Spleen (tissue), 7 donors: ENCODE measurements at regions not wholly inside any gene's neighbourhood (a gene's known extent, or its start where the extent isn't known, plus 50 kb on each side); places are given as distances from the start of the nearest gene placed in this dataset.

Experiments used
- CTCF ChIP-seq, 11 experiments: fragments of 200-600 bp in 7 of 11; fragments of 450-650 bp in 4 of 11; sonication (generic) in 4 of 11; IDR thresholded peaks in 8 of 11; conservative IDR thresholded peaks in 3 of 11; 1 replicate in 7 of 11; 2 replicates in 4 of 11; pipeline versions ENCODE4 v1.4.0 to v1.8.0; 2016 to 2021; ENCODE audit warnings: antibody characterized with exemption in 11 of 11, inconsistent platforms in 4 of 11, mild to moderate bottlenecking in 1 of 11
- POLR2A ChIP-seq, 3 donors: fragments of 450-650 bp; IDR thresholded peaks; one replicate each; pipeline ENCODE4 v1.5.1; 2017; ENCODE audit warnings: antibody characterized with exemption in 3 of 3, mild to moderate bottlenecking in 1 of 3
- POLR2AphosphoS5 ChIP-seq, 3 donors: sonication (generic); formaldehyde crosslinking; IDR thresholded peaks; one replicate each; pipeline ENCODE4 v1.5.1; 2017; ENCODE audit warnings: antibody characterized with exemption in 3 of 3
- donor health status: DM: no; HTN: no; CAD: no; lungs with moderate emphysema.
- donor health status: DM: no; HTN: no; CAD: no.
- donor health status: DM: no; HTN: no; CAD: no.

DNA sequence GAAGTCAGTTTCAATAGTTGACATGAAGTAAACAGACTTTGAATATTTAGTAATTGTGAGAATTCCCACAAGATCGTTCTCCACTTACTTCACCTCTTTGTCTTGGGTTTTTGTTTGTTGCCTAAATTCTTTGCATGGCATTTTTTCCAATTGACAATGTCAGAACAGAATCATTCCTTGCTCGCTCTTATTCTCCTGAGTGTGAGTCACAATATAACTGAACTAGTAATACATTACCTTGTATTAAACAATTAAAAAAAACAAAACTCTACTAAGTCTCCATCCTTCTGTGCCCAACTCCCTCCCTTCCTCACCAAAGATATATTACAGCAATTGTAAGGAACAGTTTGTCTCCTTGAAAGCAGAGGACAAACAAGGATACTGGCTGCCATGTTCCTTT, 638.8 kb upstream of the NOVA1 start:
- TF ChIP-seq POLR2A (IDR thresholded peaks at IDR 0.05) (no peak), CTCF (IDR thresholded peaks at IDR 0.05 in 8 of 11, conservative IDR thresholded peaks at IDR 0.05 in 3 of 11) (no peak), POLR2AphosphoS5 (IDR thresholded peaks at IDR 0.05) (no peak)
